ENCODE measurements at regions not wholly inside any gene's neighbourhood (a gene's known extent, or its start where the extent isn't known, plus 50 kb on each side); places are given as distances from the start of the nearest gene placed in this dataset.

- TF ChIP-seq POLR2A (IDR thresholded peaks at IDR 0.05; ENCODE audit: low read depth, low read length) (no peak), RFX5 (IDR thresholded peaks at IDR 0.05; ENCODE audit: low read depth, low read length) (no peak), MAFK (IDR thresholded peaks at IDR 0.05; ENCODE audit: low read depth, low read length) (no peak), SMC3 (IDR thresholded peaks at IDR 0.05; ENCODE audit: low read depth, low read length) (no peak), MAZ (IDR thresholded peaks at IDR 0.05; ENCODE audit: borderline replicate concordance, low read depth, low read length) (no peak), RAD21 (IDR thresholded peaks at IDR 0.05; ENCODE audit: low read length) (no peak), BHLHE40 (IDR thresholded peaks at IDR 0.05; ENCODE audit: low read depth, low read length) (no peak)
- ChIA-PET POLR2A (ENCODE audit: unreplicated experiment) (no interaction called here), CTCF (no interaction called here)
- Histone ChIP-seq H3K4ac (ENCODE audit: low read depth, low read length) (no peak overlapping the region), H3K23ac (ENCODE audit: low read depth, low read length) (no peak overlapping the region), H4K5ac (ENCODE audit: low read depth, low read length) (no peak overlapping the region), H3K27me3 (ENCODE audit: control insufficient read depth, insufficient read depth, low read length) (no peaks in the 10 kb centered on the region), H2AK9ac (replicated peaks; ENCODE audit: low read depth, low read length, poor library complexity) (no peak overlapping the region), H3K9me3 (ENCODE audit: control insufficient read depth, insufficient read depth, low read length) (peaks cover 2% of the 10 kb centered on the region; the same call in 1 of the 2 replicates), H2BK120ac (ENCODE audit: low read depth, low read length) (no peak overlapping the region), H4K8ac (ENCODE audit: low read depth in 2 of 2, low read length in 2 of 2) (no peak overlapping the region), H4K91ac (ENCODE audit: insufficient read depth, low read depth, low read length) (no peak overlapping the region), H3K14ac (replicated peaks; ENCODE audit: low read depth, low read length) (no peak overlapping the region), H2BK15ac (ENCODE audit: low read depth, low read length) (no peak overlapping the region), H2BK5ac (ENCODE audit: low read depth, low read length, poor library complexity, severe bottlenecking) (no peak overlapping the region), H2AK5ac (ENCODE audit: low read depth, low read length) (no peak overlapping the region), H3K79me1 (ENCODE audit: low read depth in 1 of 2, low read length in 2 of 2) (no peaks in the 10 kb centered on the region), H3K56ac (ENCODE audit: extremely low read depth, insufficient read depth, low read length) (no peak overlapping the region), H2AFZ (replicated peaks; ENCODE audit: low read length, poor library complexity) (no peak overlapping the region), H3K4me2 (ENCODE audit: low read depth, low read length) (no peak overlapping the region), H3K4me3 (ENCODE audit: insufficient read depth, low read depth, low read length) (no peak overlapping the region), H3K9me1 (ENCODE audit: insufficient read depth, low read length) (no peaks in the 10 kb centered on the region), H2BK20ac (ENCODE audit: low read depth, low read length) (no peak overlapping the region), H4K20me1 (ENCODE audit: insufficient read depth, low read length) (no peaks in the 10 kb centered on the region), H3K18ac (ENCODE audit: low read depth, low read length) (no peak overlapping the region), H3K36me3 (ENCODE audit: control insufficient read depth, insufficient read depth, low read length) (no peaks in the 10 kb centered on the region), H3K4me1 (ENCODE audit: control insufficient read depth, insufficient read depth, low read length) (no peaks in the 10 kb centered on the region), H3K9ac (ENCODE audit: low read depth, low read length) (no peak overlapping the region), H3K27ac (ENCODE audit: insufficient read depth, low read length) (no peak overlapping the region)
- DNase-seq (no peak), ATAC-seq (ENCODE audit: low read depth) (no peak)
- WGBS, 2 experiments (ENCODE audit: extremely low coverage in 2 of 2, insufficient read length in 1 of 2) = no CpG with 5 or more reads among the region's 4 CpGs
- in situ Hi-C loops (cut with MboI; ENCODE audit: low sequenced_read_pairs) = no loop called here
- no TSS peak for BruUV-seq (replicated peaks)
- dilution Hi-C loops (cut with HindIII; ENCODE audit: low sequenced_read_pairs, unreplicated experiment) = no loop called here
- intact Hi-C loops (cut with micrococcal nuclease) = no loop called here
Observed at GRCh38 chr5:23895614-23896013, 388.2 kb downstream of the PRDM9 start.

All from IMR-90 (cell line).